Left lung (tissue), 4 donors: ENCODE measurements at regions not wholly inside any gene's neighbourhood (a gene's known extent, or its start where the extent isn't known, plus 50 kb on each side); places are given as distances from the start of the nearest gene placed in this dataset.

Experiments used
- ATAC-seq: fragments of 200-7000 bp; cut with Tn5 transposase; one replicate; pipeline ENCODE4 v1.9.1; 2020; ENCODE audit warnings: moderate library complexity
- DNase-seq, 4 donors: peaks; one replicate each; pipeline ENCODE4 v3.0.0-alpha.2; 2013 to 2020
- H3K27ac ChIP-seq, 2 donors: fragments of 200-600 bp; sonication (generic) in 1 of 2; one replicate each; pipeline versions ENCODE4 v1.5.0 to v1.8.0; 2020 to 2021
- H3K27me3 ChIP-seq, 2 donors: fragments of 200-600 bp; sonication (generic) in 1 of 2; one replicate each; pipeline versions ENCODE4 v1.5.0 to v1.8.0; 2020 to 2021
- H3K36me3 ChIP-seq, 2 donors: fragments of 200-600 bp; sonication (generic) in 1 of 2; one replicate each; pipeline versions ENCODE4 v1.5.0 to v1.8.0; 2020 to 2021
- H3K4me1 ChIP-seq, 2 donors: fragments of 200-600 bp; one replicate each; pipeline ENCODE4 v1.8.0; 2021
- H3K4me3 ChIP-seq, 2 donors: fragments of 200-600 bp; sonication (generic) in 1 of 2; one replicate each; pipeline versions ENCODE4 v1.5.0 to v1.8.0; 2020 to 2021; ENCODE audit warnings: mild to moderate bottlenecking in 1 of 2
- H3K9me3 ChIP-seq, 2 donors: fragments of 200-600 bp; sonication (generic) in 1 of 2; one replicate each; pipeline versions ENCODE4 v1.5.0 to v1.8.0; 2020 to 2021
- intact Hi-C, 2 donors: fragments of 100-400 bp; cut with DNase I; formaldehyde crosslinking; loops; one replicate each; pipeline versions ENCODE4 v1.11.2 to v1.14.2; 2022
- TF ChIP-seq, protein P1 (sequence below), 2 donors: fragments of 200-600 bp; sonication (generic) in 1 of 2; IDR thresholded peaks; one replicate each; pipeline versions ENCODE4 v1.5.0 to v1.8.0; 2021; ENCODE audit warnings: antibody characterized with exemption in 2 of 2
- donor health status: DM: no; HTN: yes; CAD: no.
- donor health status: DM: no; HTN: no; CAD: no.

DNA sequence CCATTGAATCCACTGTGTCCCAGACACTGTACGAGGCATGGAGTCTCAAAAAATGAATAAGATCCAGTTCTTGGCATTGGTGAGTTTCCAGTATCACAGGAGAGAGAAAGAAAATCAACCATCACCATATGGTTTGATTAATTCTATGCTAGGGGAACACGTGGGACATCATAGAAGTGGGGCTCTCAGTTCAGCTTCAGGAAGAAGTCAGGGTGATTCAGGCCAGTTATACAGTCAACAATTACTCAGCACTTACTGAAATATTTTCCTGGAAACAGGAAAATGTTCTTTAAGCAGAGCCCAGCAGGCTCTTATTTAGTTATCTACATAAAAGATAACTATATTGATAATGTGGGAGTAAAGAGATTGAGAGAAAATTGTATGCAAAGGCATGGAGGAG lies 407.2 kb downstream of the NOVA1 start:
- intact Hi-C loops, result no loop called here

DNA sequence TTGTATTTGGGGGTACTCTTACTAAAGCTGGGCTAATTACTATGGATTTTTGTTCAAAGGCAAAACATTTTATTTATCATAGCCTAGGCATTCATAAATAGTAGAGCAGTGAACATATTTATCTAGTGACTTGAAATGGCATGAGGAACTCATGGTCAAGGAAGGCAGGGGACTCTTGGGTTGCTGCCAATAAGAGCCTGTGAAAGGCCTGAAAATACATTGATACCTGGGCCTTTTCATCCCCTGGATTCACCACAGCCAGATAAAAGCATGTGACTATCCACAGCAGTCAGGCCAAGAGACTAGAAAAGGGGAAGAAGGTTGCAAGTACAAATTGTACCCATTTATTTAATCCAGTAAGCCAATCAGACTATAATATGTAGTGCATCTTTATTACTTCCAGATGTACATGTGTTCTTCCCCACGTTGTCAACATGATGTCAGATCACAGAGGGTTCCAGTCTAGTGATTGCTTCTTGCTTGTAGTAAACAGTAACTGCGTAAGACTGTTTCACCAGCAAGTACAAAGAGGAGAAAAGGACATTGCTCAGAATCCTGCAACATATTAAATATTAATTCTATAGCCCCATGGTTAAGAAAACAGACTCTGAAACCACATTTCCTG lies 409.7 kb downstream of the NOVA1 start:
- Histone ChIP-seq H3K9me3 (no peaks in the 10 kb centered on the region), H3K4me3 (no peak overlapping the region), H3K27ac (no peak overlapping the region), H3K36me3 (no peaks in the 10 kb centered on the region), H3K4me1 (no peaks in the 10 kb centered on the region), H3K27me3 (no peaks in the 10 kb centered on the region)
- intact Hi-C loops, result no loop called here
- DNase-seq (no peak), ATAC-seq (no peak)
- TF ChIP-seq, protein P1, sequence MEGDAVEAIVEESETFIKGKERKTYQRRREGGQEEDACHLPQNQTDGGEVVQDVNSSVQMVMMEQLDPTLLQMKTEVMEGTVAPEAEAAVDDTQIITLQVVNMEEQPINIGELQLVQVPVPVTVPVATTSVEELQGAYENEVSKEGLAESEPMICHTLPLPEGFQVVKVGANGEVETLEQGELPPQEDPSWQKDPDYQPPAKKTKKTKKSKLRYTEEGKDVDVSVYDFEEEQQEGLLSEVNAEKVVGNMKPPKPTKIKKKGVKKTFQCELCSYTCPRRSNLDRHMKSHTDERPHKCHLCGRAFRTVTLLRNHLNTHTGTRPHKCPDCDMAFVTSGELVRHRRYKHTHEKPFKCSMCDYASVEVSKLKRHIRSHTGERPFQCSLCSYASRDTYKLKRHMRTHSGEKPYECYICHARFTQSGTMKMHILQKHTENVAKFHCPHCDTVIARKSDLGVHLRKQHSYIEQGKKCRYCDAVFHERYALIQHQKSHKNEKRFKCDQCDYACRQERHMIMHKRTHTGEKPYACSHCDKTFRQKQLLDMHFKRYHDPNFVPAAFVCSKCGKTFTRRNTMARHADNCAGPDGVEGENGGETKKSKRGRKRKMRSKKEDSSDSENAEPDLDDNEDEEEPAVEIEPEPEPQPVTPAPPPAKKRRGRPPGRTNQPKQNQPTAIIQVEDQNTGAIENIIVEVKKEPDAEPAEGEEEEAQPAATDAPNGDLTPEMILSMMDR (IDR thresholded peaks at IDR 0.05), result no peak

More for the DNA sequence above, 407.2 kb downstream of the NOVA1 start:
- H3K36me3 ChIP-seq, result no peaks in the 10 kb centered on the region
- no peaks in the 10 kb centered on the region for H3K9me3 ChIP-seq
- no peaks in the 10 kb centered on the region for H3K4me1 ChIP-seq
- TF ChIP-seq, protein P1 (IDR thresholded peaks at IDR 0.05), result no peak
- no peaks in the 10 kb centered on the region for H3K27me3 ChIP-seq
- H3K4me3 ChIP-seq, result no peak overlapping the region
- ATAC-seq (no peak), DNase-seq (no peak)
- H3K27ac ChIP-seq, result no peak overlapping the region

DNA sequence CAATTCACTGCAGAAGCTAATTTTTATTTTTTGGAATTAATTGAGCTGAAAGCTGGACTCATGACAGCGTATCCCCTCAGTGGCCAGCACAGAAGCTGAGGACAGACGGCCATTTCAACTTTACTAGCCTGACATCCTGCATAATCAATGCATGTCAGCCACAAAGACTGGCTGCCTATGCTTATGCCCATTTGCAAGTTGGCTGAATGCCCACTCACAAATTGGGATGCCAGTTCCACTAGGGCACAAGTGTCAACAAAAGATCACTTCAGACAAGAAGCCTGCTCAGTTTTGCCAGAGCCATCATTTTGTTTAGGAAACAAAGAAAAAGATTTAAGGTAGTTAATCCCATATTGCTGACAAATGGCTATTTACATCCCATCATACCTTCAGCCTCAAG lies 417.6 kb downstream of the NOVA1 start:
- Histone ChIP-seq H3K9me3 (no peaks in the 10 kb centered on the region), H3K27me3 (no peaks in the 10 kb centered on the region), H3K4me1 (no peaks in the 10 kb centered on the region), H3K36me3 (no peaks in the 10 kb centered on the region), H3K27ac (no peak overlapping the region), H3K4me3 (no peak overlapping the region)
- ATAC-seq (no peak), DNase-seq (no peak)
- TF ChIP-seq, protein P1 (IDR thresholded peaks at IDR 0.05), result no peak
- intact Hi-C loops, result no loop called here

DNA sequence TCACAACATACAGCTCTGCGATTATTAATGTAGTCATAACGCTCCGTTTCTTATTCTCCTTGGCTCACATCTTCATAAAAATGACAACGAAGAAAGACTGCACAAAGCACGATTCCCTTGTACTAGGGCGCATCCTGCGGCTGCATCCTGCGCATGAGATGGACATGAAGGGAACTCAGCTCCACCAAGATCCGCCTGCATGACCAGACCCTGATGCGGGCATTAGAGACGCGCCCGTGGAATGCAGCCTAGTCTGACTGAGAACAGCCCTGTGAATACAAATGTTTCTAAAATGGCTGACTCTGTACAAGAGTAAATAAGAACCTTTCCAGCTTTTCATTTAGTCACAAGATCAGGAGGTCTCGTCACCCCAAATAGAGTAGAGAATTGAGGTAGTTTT lies 422.2 kb downstream of the NOVA1 start:
- Histone ChIP-seq H3K36me3 (no peaks in the 10 kb centered on the region), H3K4me1 (no peaks in the 10 kb centered on the region), H3K4me3 (no peak overlapping the region), H3K27me3 (no peaks in the 10 kb centered on the region), H3K27ac (no peak overlapping the region), H3K9me3 (no peaks in the 10 kb centered on the region)
- ATAC-seq (no peak), DNase-seq (peak in 1 of 4 donors; percentile 47)
- TF ChIP-seq, protein P1 (IDR thresholded peaks at IDR 0.05), result no peak
- intact Hi-C loops, result no loop called here

DNA sequence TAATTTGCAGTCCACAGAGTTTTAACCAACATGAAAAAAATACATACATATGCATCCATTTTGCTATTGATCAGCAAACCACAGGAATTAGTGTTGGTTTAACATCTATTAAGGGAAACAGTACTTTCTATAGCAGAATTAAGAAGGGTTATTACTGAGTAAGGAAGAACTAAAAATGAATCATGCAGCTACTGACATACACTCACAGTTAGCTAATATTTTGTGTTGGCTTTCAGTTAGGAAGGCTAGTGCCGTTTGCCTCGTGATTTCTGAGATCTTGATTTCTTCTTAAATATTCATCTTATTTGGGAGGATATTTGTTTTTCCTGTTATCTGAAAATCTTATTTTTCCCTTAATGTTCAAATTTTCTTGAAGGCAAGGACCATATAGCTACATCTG lies 423.4 kb downstream of the NOVA1 start:
- Histone ChIP-seq H3K4me3 (no peak overlapping the region), H3K27ac (no peak overlapping the region), H3K9me3 (no peaks in the 10 kb centered on the region), H3K36me3 (no peaks in the 10 kb centered on the region), H3K27me3 (no peaks in the 10 kb centered on the region), H3K4me1 (no peaks in the 10 kb centered on the region)
- no peak for ATAC-seq
- TF ChIP-seq, protein P1 (IDR thresholded peaks at IDR 0.05), result no peak
- DNase-seq, result no peak
- intact Hi-C loops, result no loop called here
